NB4 (cell line): ENCODE measurements at regions not wholly inside any gene's neighbourhood (a gene's known extent, or its start where the extent isn't known, plus 50 kb on each side); places are given as distances from the start of the nearest gene placed in this dataset.

Source experiments
- MYC ChIP-seq: IDR thresholded peaks from 2 replicates; pipeline ENCODE4 v1.6.1; 2011; ENCODE audit warnings: low read depth, low read length
- POLR2A ChIP-seq: IDR thresholded peaks from 2 replicates; pipeline ENCODE4 v1.6.1; 2011; ENCODE audit warnings: mild to moderate bottlenecking; ENCODE audit not compliant: insufficient read length; ENCODE audit errors: extremely low read depth
- TF ChIP-seq, protein P1 (sequence below): IDR thresholded peaks from 2 replicates; pipeline ENCODE4 v1.6.1; 2011; ENCODE audit warnings: low read depth, low read length
- TF ChIP-seq, protein P2 (sequence below): IDR thresholded peaks from one replicate; pipeline ENCODE4 v1.5.1; 2012; ENCODE audit warnings: low read depth, low read length

- TF ChIP-seq, protein P1, sequence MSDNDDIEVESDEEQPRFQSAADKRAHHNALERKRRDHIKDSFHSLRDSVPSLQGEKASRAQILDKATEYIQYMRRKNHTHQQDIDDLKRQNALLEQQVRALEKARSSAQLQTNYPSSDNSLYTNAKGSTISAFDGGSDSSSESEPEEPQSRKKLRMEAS, result no peak
- TF ChIP-seq, protein P2, sequence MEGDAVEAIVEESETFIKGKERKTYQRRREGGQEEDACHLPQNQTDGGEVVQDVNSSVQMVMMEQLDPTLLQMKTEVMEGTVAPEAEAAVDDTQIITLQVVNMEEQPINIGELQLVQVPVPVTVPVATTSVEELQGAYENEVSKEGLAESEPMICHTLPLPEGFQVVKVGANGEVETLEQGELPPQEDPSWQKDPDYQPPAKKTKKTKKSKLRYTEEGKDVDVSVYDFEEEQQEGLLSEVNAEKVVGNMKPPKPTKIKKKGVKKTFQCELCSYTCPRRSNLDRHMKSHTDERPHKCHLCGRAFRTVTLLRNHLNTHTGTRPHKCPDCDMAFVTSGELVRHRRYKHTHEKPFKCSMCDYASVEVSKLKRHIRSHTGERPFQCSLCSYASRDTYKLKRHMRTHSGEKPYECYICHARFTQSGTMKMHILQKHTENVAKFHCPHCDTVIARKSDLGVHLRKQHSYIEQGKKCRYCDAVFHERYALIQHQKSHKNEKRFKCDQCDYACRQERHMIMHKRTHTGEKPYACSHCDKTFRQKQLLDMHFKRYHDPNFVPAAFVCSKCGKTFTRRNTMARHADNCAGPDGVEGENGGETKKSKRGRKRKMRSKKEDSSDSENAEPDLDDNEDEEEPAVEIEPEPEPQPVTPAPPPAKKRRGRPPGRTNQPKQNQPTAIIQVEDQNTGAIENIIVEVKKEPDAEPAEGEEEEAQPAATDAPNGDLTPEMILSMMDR, result no peak
- TF ChIP-seq MYC (no peak), POLR2A (no peak)
Observed at GRCh38 chr17:71436479-71436878, 684.3 kb upstream of the SOX9 start.
